ENCODE measurements at regions not wholly inside any gene's neighbourhood (a gene's known extent, or its start where the extent isn't known, plus 50 kb on each side); places are given as distances from the start of the nearest gene placed in this dataset.

DNA sequence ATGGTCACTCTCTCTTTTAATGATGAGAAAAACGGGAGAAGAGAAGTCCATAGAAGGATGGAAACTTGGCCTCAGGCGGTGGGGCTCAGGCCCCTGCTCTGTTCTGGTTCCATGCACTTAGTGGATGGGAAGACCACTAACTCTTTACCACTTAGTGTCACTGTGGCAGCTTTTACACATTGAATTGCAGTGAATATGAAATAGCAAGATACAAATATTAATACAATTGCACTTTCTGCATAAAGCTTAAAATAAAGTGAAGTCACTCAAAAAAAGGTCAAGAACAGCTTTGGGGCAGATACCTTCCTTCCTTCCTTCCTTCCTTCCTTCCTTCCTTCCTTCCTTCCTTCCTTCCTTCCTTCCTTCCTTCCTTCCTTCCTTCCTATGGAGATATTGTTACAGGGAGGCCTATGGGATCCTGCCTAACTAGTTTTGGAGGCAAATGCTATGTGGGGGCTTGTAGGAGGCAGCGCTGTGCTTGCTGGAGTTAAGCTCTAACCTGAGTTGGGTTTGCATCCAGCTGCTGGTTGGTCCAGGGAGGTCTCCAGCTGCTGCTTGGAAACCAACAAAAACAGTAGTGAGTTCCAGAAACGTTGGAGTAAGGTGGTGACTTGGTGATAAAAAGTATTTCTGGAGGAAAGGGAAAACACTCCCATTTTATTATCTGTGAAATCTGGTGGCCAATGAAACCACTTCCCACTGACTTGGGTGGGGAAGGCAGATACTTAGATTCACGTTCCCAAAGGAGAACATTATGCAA, 62.3 kb upstream of the NKX2-2 start:
- no peak for DNase-seq

DNA sequence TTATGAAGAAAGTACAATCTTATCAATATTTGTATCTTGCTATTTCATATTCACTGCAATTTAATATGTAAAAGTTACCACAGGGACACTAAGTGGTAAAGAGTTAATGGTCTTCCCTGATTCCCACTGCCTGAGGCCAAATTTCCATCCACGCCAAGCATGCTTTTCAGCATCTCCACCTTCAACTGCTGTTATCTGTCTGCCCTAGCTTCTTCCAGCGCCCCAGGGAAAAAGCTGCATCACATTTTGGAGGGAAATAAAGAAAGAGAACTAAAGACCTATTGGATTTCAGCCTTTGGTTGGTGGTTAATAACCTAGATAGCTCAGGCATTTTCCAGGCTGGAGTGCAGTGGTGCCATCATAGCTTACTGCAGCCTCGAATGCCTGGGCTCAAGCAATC, 61.3 kb upstream of the NKX2-2 start:
- DNase-seq, result no peak

DNA sequence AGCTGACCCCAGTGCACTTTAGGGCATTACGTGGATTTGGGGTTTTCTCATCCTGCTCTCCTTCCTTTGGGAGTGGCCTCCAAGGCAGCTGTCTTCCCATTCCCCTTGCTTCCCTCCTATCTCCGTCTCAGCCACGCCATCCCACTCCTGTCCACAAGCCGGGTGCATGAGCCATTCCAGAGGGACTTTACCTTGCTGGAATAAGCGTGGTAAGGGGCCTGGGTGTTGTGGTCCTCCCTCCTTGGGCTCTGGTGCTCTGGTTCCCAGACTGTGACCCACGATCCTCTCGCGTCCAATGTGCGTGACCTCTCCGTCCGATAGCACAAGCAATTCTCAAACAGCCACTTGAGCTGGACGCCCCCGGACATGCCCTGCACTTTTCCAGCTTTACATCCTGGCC, 60.6 kb upstream of the NKX2-2 start:
- no peak for DNase-seq

DNA sequence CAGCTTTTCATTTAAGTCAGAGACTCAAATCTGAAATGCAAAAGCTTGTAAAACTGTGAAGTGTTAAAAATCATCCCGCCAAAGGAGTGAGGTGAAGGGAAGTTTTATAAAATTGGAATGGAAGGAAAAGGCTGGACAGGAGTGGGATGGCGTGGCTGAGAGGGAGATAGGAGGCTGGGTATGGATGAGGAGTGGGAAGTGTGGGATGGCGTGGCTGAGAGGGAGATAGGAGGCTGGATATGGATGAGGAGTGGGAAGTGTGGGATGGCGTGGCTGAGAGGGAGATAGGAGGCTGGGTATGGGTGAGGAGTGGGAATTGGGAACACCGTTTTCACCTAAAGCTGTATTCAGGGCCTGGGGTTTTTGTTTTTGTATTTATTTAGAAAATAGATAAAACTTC, 59.4 kb upstream of the NKX2-2 start:
- no peak for DNase-seq

GRCh38 chr20:21571841-21572690, 58.2 kb upstream of the NKX2-2 start:
- no peak for DNase-seq

DNA sequence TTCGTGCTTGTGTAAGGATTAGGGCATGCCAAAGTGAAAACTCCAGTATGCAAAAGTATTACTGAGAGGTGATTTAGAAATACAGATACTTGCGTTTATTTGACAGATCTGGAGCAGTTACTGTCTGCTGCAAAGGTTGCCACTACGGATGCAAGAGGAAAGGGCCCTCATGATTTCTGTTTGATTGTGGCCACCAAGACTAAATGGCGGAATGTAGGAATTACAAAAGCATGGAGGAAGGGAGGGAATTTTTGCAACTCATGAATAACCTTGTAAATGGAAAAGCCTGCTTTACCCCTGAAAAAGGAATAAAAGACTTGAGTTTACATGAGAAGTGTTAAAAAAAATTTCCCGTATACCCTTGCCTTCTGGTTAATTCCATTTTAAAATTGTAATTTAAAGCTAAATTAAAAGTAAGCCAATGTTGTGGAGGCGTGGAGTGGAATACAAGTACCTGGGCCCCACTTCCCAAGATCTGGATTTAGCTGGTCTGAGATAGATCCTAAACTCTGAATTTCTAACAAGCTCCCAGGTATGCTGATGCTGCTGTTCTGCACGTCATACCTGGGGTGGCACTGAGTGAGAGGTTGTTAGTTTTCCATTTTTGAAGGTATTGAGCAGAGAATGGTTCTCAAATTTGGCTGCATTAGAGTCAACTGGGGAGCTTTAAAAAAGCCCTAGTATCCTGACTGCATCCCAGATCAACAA, 56.6 kb upstream of the NKX2-2 start:
- no peak for DNase-seq

- no peak for DNase-seq
These were observed 55.7 kb upstream of the NKX2-2 start for GRCh38 chr20:21569586-21569985.

DNA sequence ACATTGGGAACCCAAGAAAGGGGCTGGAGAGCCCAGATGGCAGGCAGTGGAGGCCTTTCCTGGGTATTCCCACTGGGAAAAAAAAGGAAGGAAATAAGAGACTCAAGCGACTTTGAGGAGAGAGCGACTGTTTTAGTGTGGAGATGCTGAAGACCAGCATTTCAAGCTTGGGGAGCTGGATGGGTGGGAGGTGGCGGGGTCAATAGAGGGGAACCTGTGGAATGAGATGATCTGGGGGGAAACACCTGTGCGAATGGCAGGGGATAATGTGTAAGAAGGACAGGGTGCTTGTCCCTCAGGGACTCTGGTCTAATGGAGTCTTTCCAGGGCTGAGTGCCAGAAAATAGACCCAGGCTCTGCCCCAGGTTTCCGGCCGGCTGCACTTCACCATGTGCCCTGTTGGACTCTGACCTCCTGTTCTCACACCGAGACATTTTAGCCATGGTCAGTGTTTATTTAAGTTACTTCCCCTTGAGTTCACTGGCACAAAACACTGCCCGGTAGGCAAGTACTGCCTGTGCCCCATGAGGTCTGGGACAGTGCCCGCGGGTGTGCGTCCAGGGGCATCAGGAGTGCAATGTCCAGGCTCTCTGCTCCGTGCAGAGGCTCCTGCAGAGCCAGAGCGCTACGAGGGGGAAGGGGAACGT, 50.4 kb upstream of the NKX2-2 start:
- no peak for DNase-seq
